Jurkat, Clone E6-1 (cell line): ENCODE measurements at regions not wholly inside any gene's neighbourhood (a gene's known extent, or its start where the extent isn't known, plus 50 kb on each side); places are given as distances from the start of the nearest gene placed in this dataset.
A peak's percentile ranks its signal among the peaks of the same experiment; 100 is the strongest.

Experiments used
- DNase-seq: peaks from one replicate; pipeline ENCODE4 v3.0.0-alpha.2; 2011; ENCODE audit warnings: low read depth, low spot score
- H3K4me3 ChIP-seq: 2 replicates; pipeline ENCODE4 v1.5.1; 2011; ENCODE audit warnings: mild to moderate bottlenecking, low read length, control low read depth, moderate library complexity

DNA sequence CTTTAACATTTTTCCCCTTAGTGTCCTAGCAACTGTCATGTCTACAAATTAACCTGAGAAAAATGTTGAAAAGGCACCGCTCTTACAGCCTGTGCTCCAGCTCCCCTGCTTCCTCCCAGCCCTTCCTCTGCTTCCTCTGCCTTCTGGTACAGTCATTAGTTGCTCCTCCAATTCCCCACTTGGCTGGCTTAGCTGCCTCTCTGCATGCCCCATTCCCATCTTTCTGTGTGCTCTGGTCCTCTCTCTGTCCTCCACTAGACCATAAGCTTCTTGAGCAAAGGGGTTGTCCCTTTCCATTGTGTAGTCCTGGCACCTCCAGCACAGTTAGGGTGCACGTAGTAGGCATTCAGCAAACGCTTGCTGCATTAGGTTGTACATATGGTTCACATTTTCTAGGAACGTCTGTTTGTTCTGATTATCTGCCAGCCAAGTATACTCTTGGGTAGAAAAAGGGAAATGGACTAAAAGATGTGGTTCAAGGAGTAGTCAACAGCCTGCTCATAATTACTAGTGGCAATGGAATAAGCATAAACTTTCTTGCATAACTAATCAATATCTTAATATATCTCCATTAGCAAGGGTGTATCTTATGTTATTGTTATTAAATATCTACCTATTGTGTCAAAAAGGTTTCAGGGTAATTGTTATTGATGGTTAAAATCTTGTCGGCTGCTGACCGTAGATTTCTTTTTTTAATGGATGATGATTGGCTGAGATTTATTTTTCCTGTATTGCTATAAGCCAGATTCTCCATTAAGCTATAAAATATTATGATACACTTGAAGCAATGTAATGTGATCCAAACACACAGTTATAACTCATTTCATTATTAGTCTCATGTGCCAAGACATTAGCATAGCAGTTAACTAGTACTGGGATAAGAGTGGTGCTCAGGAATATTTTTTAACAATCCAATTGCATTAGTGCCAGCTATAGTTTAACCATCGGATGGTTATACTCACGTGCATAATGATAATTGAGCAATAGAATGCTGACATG lies 340.1 kb downstream of the SLC4A3 start:
- no peak for DNase-seq
- no peak overlapping the region for H3K4me3 ChIP-seq

DNA sequence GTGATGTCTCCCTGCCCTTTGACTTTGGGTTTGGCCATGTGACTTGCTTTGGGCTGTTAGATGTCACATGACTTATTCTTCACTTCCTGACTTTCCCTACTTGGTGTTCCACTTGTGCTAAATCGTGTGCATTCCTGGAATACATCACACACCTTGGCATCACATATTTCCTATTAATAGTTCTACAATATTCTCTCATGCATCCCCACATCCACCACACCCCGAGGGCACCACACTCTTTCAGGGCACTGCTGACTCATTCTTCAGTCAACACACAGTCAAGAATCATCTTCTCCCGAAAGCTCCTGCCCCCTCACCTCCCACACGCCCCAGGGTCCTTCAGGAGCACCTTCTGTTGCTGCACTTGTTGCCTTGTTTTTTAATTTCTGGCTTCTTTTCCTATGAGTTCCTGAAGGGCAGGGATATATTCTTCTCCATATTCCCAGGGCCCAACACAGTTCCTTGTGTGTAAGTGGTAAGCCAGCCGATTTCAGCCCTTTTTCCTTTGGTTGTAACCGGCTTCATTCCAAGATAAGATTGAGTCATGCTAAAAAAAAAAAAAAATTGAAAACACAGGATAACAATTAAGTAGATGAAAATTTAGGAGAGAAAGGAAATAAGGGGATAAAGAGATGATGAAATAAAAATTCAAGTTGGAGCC lies 341.4 kb downstream of the SLC4A3 start:
- H3K4me3 ChIP-seq, result no peak overlapping the region
- no peak for DNase-seq

DNA sequence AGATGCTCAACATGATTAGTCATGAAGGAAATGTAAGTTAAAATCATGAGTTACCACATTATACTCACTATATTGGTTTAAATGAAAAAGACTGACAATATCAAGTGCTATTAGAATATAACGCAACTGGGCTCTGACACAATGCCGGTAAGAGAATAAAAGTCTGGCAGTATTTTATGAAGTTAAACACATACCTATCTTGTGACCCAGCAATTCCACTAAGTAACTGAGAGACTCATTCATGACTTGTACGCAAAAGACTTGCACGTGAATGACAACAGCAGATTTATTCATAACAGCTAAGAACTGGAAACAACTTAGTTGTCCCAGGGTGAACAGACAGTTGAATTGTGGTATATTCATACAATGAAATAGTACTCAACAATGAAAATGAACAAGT lies 342.1 kb downstream of the SLC4A3 start:
- no peak overlapping the region for H3K4me3 ChIP-seq
- no peak for DNase-seq

DNA sequence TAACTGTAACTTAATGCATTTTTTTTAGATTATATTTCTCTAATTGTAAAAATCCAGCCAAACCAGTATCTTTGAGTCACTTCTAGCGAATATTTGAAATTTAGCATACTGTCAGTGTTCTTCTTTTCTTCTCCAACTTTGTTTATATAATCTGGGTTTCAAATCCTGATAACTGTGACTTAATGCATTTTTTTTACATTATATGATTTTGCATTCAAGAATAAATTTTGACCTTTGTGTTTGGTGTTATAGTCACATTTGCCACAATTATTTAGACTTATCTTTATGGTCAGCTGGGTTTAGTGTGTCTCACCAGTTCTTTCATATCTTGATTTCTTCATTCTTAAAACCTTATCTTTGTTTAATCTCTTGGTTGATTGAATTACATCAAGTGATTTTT lies 345.7 kb downstream of the SLC4A3 start:
- no peak overlapping the region for H3K4me3 ChIP-seq
- no peak for DNase-seq

DNA sequence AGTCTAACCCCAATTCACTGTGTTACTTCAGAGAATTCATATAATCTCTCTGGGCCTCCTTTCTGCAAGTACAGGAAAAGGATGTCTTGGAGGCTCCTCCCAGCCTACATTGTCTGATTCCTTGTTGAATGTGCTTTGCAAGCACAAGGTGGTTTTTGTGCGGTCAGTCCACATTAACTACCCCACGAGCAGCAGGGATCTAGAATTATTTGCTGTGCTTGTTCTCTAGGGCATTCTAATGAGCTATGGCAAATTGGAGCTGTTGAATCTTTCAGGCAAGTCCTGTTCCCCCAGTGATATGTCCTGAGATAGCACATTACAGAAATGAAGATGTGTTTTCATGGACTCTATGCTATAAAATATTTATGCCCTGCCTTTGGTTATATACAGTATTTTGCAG lies 349.4 kb downstream of the SLC4A3 start:
- peak; percentile 47 for DNase-seq
- no peak overlapping the region for H3K4me3 ChIP-seq

DNA sequence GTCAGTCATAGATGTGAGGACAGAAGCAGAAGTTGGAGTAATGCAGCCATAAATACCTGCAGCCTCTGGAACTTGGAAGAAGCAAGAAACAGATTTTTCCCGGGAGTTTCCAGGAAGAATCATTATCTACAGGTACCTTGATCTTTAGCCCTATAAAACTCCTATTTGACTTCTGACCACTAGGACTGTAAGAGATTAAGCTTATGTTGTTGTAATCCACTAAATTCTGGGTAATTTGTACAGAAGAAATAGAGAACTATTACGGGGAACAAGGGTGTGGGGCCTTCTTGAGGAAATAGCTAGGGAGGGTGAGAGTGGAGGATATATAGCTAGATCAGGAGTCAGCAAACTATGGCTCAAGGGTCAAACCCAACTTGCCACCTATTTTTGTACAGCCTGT lies 353.2 kb downstream of the SLC4A3 start:
- no peak for DNase-seq
- H3K4me3 ChIP-seq, result no peak overlapping the region

- DNase-seq, result no peak
- no peak overlapping the region for H3K4me3 ChIP-seq
These were observed 356.4 kb downstream of the SLC4A3 start for GRCh38 chr2:219983836-219984235.

DNA sequence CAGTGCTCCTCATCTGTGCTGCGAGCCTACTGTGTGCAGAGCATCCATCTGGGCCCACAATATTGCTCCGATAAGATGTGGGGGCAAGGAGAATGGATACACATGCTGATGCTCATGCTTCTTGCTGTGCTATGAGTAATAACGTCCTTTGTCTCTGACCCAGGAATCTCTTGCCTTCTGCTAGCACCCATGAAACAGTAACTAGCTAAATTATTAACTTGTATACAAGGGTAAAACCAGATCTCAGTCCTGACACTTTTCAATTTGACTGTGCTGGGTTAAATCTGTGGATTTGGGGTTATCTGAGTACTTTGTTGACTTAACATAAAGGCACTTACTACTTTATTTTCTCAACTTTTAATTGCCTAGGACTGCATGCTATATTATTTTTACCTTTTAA lies 357.6 kb downstream of the SLC4A3 start:
- H3K4me3 ChIP-seq, result no peak overlapping the region
- DNase-seq, result no peak

DNA sequence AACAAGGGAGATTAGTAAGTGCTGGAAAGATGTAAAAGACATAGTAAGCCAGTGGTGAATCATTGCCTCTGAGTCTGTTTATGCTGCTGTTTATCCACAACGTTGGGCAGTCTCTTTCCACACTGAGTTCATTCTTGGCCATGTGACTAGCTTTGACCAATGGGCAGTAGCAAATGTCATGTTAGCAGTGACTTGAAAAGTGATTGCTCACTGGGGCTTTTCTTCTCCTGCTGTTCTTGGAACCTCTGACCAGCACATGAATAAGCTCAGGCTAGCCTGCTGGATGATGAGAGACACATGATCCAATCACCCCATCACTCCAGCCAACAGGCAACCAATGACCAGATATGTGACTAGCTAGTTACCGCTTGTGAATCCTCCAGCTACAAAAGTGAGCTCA lies 360.4 kb downstream of the SLC4A3 start:
- no peak for DNase-seq

GRCh38 chr2:219989744-219990143 lies 362.3 kb downstream of the SLC4A3 start:
- no peak for DNase-seq
- H3K4me3 ChIP-seq, result no peak overlapping the region

More for the DNA sequence above, 360.4 kb downstream of the SLC4A3 start:
- no peak overlapping the region for H3K4me3 ChIP-seq

DNA sequence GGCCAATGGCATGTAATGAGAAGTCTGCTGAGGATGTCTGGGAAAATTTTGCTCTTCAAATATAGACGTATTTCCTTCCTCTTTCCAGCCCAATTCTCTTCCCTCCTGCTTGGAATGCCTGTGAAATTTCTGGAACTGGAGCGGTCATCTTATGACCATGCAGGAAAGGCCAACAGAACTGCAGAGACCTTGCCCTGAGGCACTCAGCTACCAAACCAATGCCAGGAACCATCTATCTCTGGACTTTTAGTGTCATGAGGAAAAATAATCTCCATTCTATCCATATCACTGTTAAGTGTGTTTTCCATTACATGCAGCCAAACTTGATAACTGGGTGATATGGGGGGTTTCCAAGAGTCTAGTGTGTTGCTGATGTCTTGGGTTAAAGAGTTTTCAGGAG lies 363.7 kb downstream of the SLC4A3 start:
- no peak overlapping the region for H3K4me3 ChIP-seq
- no peak for DNase-seq

DNA sequence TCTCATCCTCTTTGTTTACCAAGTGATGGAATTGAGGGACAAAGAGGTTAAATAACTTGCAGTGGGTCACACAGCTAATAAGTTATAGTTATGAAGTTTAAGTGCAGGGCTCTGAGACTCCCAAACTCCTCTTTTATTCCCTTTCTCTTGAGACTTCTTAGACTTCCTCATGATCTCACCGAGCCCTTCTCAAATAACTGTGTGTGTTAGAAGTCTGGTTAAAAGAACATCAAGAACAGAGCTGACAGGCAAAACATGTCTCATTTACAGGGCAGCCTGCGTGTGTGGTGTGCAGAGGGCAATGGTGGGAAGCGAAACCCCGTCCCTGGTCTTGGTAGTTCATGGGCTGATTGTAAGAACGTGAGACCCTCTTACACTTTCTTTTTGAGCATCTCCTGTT lies 368.0 kb downstream of the SLC4A3 start:
- no peak for DNase-seq
- no peak overlapping the region for H3K4me3 ChIP-seq

DNA sequence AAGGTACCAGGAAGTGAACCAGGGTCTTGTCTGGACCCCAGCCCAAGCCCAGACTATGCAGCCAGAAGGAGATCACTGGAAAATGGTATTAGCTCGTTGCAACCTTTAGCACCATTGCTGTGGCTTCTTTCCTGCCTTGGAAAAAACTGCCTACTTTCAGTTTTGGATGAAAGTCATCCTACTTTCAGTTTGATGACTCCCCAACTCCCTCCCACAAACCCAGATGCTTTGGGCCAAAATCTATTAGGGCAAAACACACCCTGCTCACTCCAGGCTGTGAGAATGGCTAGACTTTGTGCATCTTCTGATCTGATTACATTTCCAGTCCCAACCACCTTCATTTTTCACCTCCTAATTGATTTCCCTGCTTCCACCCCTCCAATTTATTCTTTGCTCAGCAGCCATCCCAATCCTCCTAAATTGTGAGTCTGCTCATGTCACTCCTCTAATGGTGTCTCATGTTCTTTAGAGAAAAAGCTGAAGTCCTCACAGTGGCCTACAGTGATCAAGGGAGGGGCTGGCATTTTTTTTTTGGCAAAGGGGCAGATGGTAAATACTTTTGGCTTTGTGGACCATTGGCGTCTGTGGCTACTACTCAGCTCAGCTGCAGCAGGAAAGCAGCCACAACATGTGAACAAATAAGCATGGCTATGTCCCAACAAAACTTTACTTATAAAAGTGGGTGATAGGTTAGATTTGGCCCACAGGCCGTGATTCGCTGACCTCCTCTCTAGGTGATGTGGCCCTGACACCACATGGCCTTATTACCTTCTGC lies 368.7 kb downstream of the SLC4A3 start:
- no peak overlapping the region for H3K4me3 ChIP-seq
- DNase-seq, result no peak

DNA sequence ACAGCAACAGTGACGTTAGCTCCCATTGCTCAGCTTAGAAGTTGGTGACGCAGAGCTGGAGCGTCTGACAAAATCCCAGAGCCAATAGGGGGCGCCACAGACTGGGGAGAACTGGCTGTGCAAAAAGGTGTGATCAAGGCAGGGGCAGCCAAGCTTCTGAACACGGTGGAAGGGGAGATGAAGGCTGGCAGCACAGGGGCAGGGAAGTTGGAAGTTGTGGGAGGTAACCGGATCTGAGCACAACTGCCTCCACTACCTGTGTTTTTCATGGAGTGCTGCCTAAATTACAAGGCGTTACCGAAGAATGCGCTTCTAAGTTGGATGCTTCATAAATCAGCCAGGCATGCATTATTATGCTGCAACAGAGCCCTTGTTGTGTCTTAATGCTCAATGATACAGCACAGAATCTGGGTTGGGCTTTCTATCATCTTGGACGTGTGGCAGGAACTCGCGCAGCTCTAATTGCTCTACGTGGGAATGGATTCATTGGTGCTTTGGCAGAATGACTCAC lies 370.0 kb downstream of the SLC4A3 start:
- H3K4me3 ChIP-seq, result no peak overlapping the region
- DNase-seq, result peak; percentile 51

DNA sequence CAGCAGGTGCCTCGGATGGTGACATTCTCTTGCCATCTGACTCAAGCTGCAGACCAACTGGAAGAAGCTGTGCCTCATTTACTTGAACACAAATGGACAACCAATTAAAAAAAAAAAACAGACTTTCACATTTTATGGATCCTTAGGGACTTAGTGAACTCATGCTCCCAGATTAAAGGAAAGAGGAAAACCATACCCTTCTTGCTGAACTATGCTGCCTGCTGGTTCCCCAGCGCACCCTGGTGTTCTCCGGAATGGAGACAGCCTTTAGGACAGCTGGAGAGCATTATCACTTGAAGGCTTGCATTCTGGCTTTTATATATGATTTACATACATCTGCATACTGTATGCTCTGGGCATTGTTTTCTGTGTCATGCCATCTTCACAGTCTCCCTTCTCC lies 370.7 kb downstream of the SLC4A3 start:
- no peak overlapping the region for H3K4me3 ChIP-seq
- DNase-seq, result no peak

DNA sequence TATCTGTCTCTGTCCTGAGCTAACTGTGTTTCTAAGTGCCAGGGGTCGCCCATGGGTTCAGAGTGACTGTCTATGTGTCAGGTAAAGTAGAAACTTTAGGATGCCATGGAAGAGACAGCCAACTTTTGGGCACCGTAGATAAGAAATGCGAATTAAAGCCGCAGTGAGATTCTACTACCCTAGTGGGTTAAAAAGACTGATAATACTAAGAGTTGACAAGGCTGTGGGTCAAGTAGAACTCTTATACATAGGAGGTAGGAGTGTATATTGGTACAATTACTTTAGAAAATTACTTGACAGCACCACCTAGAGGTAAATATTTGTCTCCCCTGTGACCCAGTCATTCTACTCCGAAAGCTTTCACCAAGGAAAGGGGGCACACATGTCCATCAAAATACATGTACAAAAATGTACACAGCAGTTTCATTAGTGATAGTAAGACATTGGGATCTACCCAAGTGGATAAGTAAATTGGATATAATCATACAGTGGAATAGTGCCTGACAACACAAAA lies 371.3 kb downstream of the SLC4A3 start:
- DNase-seq, result no peak
- no peak overlapping the region for H3K4me3 ChIP-seq

GRCh38 chr2:220000080-220000479 lies 372.6 kb downstream of the SLC4A3 start:
- DNase-seq, result no peak

DNA sequence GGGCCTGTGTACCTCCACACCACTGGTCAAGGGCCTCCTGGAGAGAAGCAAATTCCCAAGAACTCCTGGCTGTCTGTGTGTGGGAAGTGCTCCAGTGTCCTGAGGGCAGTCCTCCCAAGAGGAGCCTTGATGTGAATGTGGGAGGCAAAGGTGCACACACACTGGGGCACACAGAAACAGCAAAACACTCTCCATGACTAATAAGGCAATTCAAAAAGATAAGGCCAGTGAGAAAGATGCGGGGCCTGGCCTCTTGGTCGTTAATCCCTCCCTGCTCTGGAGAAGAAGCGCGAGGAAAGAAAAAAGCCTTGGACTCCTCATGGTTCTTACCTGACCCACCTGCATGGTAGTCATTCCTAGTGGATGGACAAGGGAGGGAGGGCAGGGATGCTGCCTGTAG lies 373.2 kb downstream of the SLC4A3 start:
- H3K4me3 ChIP-seq, result no peak overlapping the region
- DNase-seq, result no peak

More at GRCh38 chr2:220000080-220000479, 372.6 kb downstream of the SLC4A3 start:
- no peak overlapping the region for H3K4me3 ChIP-seq

- no peak for DNase-seq
- H3K4me3 ChIP-seq, result no peak overlapping the region
These were observed 374.3 kb downstream of the SLC4A3 start for GRCh38 chr2:220001751-220002150.
